ENCODE measurements at regions not wholly inside any gene's neighbourhood (a gene's known extent, or its start where the extent isn't known, plus 50 kb on each side); places are given as distances from the start of the nearest gene placed in this dataset.

GRCh38 chr17:62300697-62301096 lies 79.7 kb upstream of the EFCAB3 start:
- no peak for TF ChIP-seq CTCF (IDR thresholded peaks at IDR 0.05)
- no peak for TF ChIP-seq POLR2AphosphoS5 (IDR thresholded peaks at IDR 0.05)

All from sigmoid colon (tissue), 4 donors.